MM.1S (cell line): ENCODE measurements at regions not wholly inside any gene's neighbourhood (a gene's known extent, or its start where the extent isn't known, plus 50 kb on each side); places are given as distances from the start of the nearest gene placed in this dataset.

Source experiments
- DNase-seq: peaks from one replicate; pipeline ENCODE4 v3.0.0-alpha.2; 2015
- H2AFZ ChIP-seq: fragments of 300-600 bp; sonication (generic); 2 replicates; pipeline ENCODE4 v1.6.0; 2016; ENCODE audit warnings: antibody characterized with exemption, low read length
- H3F3A ChIP-seq: fragments of 300-600 bp; sonication (generic); 2 replicates; pipeline ENCODE4 v1.6.1; 2016; ENCODE audit warnings: mild to moderate bottlenecking, antibody characterized with exemption, low read length, moderate library complexity, mixed read lengths; ENCODE audit not compliant: insufficient read depth
- H3K27ac ChIP-seq: fragments of 300-600 bp; sonication (generic); 2 replicates; pipeline ENCODE4 v1.5.1; 2016; ENCODE audit warnings: mild to moderate bottlenecking, low read length
- H3K27me3 ChIP-seq: fragments of 300-600 bp; sonication (generic); replicated peaks from 2 replicates; pipeline ENCODE4 v1.6.0; 2016; ENCODE audit warnings: low read length; ENCODE audit not compliant: insufficient read depth
- H3K36me3 ChIP-seq: fragments of 300-600 bp; sonication (generic); replicated peaks from 2 replicates; pipeline ENCODE4 v1.6.1; 2016; ENCODE audit warnings: mild to moderate bottlenecking, low read length, mixed read lengths; ENCODE audit not compliant: insufficient read depth
- H3K4me1 ChIP-seq: fragments of 300-600 bp; sonication (generic); 2 replicates; pipeline ENCODE4 v1.6.1; 2016; ENCODE audit warnings: low read length, mixed read lengths
- H3K4me2 ChIP-seq: fragments of 300-600 bp; sonication (generic); 2 replicates; pipeline ENCODE4 v1.6.0; 2016; ENCODE audit warnings: low read depth, low read length
- H3K4me3 ChIP-seq: fragments of 300-600 bp; sonication (generic); 2 replicates; pipeline ENCODE4 v1.5.1; 2016; ENCODE audit warnings: low read length, mixed read lengths
- H3K79me2 ChIP-seq: fragments of 300-600 bp; sonication (generic); 2 replicates; pipeline ENCODE4 v1.6.1; 2016; ENCODE audit warnings: mixed run types, low read length, mixed read lengths
- H3K9ac ChIP-seq: fragments of 300-600 bp; sonication (generic); 2 replicates; pipeline ENCODE4 v1.6.1; 2016; ENCODE audit warnings: low read length, mixed read lengths
- H3K9me2 ChIP-seq: fragments of 300-600 bp; sonication (generic); replicated peaks from 2 replicates; pipeline ENCODE4 v1.6.1; 2016; ENCODE audit warnings: mild to moderate bottlenecking, low read length, mixed read lengths; ENCODE audit not compliant: insufficient read depth
- H3K9me3 ChIP-seq: fragments of 300-600 bp; sonication (generic); replicated peaks from 2 replicates; pipeline ENCODE4 v1.6.1; 2016; ENCODE audit warnings: mild to moderate bottlenecking, low read length, mixed read lengths; ENCODE audit not compliant: insufficient read depth
- H4K20me1 ChIP-seq: fragments of 300-600 bp; sonication (generic); 2 replicates; pipeline ENCODE4 v1.6.1; 2016; ENCODE audit warnings: mild to moderate bottlenecking, low read length, moderate library complexity, mixed read lengths; ENCODE audit not compliant: insufficient read depth
- CTCF ChIP-seq: fragments of 300-600 bp; sonication (generic); IDR thresholded peaks from 2 replicates; pipeline ENCODE4 v1.5.1; 2016; ENCODE audit warnings: antibody characterized with exemption, low read length, mixed read lengths
- EZH2 ChIP-seq: fragments of 300-600 bp; sonication (generic); optimal IDR thresholded peaks from 2 replicates; pipeline ENCODE3; 2017; ENCODE audit warnings: low read depth, mild to moderate bottlenecking, antibody characterized with exemption, low read length, mixed read lengths
- EZH2phosphoT487 ChIP-seq: fragments of 300-600 bp; sonication (generic); IDR thresholded peaks from 2 replicates; pipeline ENCODE4 v1.6.1; 2018; ENCODE audit warnings: antibody characterized with exemption, low read length

- Histone ChIP-seq H4K20me1 (no peaks in the 10 kb centered on the region), H3K4me2 (no peak overlapping the region), H3K36me3 (no peaks in the 10 kb centered on the region), H3K4me1 (no peaks in the 10 kb centered on the region), H3F3A (no peaks in the 10 kb centered on the region), H3K79me2 (no peaks in the 10 kb centered on the region), H3K9ac (no peak overlapping the region), H3K9me3 (no peaks in the 10 kb centered on the region), H3K9me2 (no peaks in the 10 kb centered on the region), H3K4me3 (no peak overlapping the region), H3K27me3 (no peaks in the 10 kb centered on the region), H2AFZ (no peak overlapping the region), H3K27ac (no peak overlapping the region)
- TF ChIP-seq CTCF (no peak), EZH2phosphoT487 (no peak), EZH2 (no peak)
- DNase-seq, result no peak
These were observed 391.3 kb downstream of the PPP1R2C start for GRCh38 chrX:42386681-42387080.

- H3K79me2 ChIP-seq, result no peaks in the 10 kb centered on the region
- no peaks in the 10 kb centered on the region for H3K4me1 ChIP-seq
- no peak overlapping the region for H3K4me3 ChIP-seq
- H3K9me2 ChIP-seq, result no peaks in the 10 kb centered on the region
- H3K9ac ChIP-seq, result no peak overlapping the region
- no peak for DNase-seq
- no peak overlapping the region for H3K27ac ChIP-seq
- no peaks in the 10 kb centered on the region for H3F3A ChIP-seq
- H3K36me3 ChIP-seq, result no peaks in the 10 kb centered on the region
- TF ChIP-seq EZH2phosphoT487 (no peak), CTCF (no peak), EZH2 (no peak)
- no peak overlapping the region for H3K4me2 ChIP-seq
- no peaks in the 10 kb centered on the region for H4K20me1 ChIP-seq
- H3K9me3 ChIP-seq, result no peaks in the 10 kb centered on the region
- no peak overlapping the region for H2AFZ ChIP-seq
- H3K27me3 ChIP-seq, result no peaks in the 10 kb centered on the region
These were observed 392.2 kb downstream of the PPP1R2C start for GRCh38 chrX:42385730-42386129.

GRCh38 chrX:42384956-42385355 is 393.0 kb downstream of the PPP1R2C start:
- no peaks in the 10 kb centered on the region for H4K20me1 ChIP-seq
- H3K4me2 ChIP-seq, result no peak overlapping the region
- no peaks in the 10 kb centered on the region for H3K4me1 ChIP-seq
- no peaks in the 10 kb centered on the region for H3K79me2 ChIP-seq
- no peaks in the 10 kb centered on the region for H3F3A ChIP-seq
- DNase-seq, result no peak
- no peak overlapping the region for H3K4me3 ChIP-seq
- no peak overlapping the region for H2AFZ ChIP-seq
- H3K9ac ChIP-seq, result no peak overlapping the region
- no peaks in the 10 kb centered on the region for H3K36me3 ChIP-seq
- H3K9me3 ChIP-seq, result no peaks in the 10 kb centered on the region
- TF ChIP-seq EZH2phosphoT487 (no peak), CTCF (no peak), EZH2 (no peak)
- H3K27ac ChIP-seq, result no peak overlapping the region
- no peaks in the 10 kb centered on the region for H3K27me3 ChIP-seq
- no peaks in the 10 kb centered on the region for H3K9me2 ChIP-seq

GRCh38 chrX:42378857-42379256 is 399.1 kb downstream of the PPP1R2C start:
- Histone ChIP-seq H3K27me3 (no peaks in the 10 kb centered on the region), H3F3A (no peaks in the 10 kb centered on the region), H2AFZ (no peak overlapping the region), H3K9me2 (no peaks in the 10 kb centered on the region), H3K4me3 (no peak overlapping the region), H3K9ac (no peak overlapping the region), H4K20me1 (no peaks in the 10 kb centered on the region), H3K27ac (no peak overlapping the region), H3K4me2 (no peak overlapping the region), H3K79me2 (no peaks in the 10 kb centered on the region), H3K9me3 (no peaks in the 10 kb centered on the region), H3K36me3 (no peaks in the 10 kb centered on the region), H3K4me1 (no peaks in the 10 kb centered on the region)
- TF ChIP-seq CTCF (no peak), EZH2phosphoT487 (no peak), EZH2 (no peak)
- no peak for DNase-seq
